ENCODE measurements at regions not wholly inside any gene's neighbourhood (a gene's known extent, or its start where the extent isn't known, plus 50 kb on each side); places are given as distances from the start of the nearest gene placed in this dataset.

DNA sequence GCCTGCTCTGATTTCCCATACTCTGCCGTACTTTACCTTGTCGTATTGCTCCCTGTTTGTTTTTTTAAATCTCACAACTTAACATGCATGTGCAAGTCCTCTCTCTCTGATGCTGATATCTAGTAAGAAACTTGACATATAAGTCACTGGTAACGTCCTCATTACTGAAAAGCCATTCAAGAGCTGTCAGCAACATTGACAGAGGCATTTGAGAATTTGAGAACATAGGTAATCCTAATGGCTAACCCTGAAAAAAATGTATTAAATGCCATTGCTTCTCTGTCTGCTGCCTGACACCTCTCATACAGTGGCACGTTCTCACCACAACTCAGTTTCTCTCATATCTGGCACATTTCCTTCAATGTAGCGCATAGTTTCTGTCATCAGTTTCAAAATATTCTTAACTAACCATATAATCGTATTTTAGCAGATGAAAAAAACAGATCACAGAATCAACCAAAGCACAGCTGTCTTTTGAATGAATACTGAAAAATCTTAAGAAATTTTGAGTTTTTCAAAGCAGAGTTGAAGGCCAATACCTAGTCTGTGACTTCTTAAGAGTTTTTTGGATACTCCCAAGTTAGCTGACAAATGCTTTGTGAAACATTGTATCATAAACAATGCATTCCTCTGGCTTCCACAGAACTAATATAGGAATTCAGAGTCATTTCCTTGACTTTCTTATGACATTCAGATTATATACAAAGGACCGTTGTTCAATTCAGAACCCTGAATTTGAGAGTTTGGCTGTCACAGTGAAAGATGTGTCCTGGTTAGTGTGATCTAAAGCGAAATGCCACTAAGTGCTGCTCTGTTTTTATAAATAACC is 996.4 kb downstream of the C4orf33 start:
- DNase-seq = no peak

DNA sequence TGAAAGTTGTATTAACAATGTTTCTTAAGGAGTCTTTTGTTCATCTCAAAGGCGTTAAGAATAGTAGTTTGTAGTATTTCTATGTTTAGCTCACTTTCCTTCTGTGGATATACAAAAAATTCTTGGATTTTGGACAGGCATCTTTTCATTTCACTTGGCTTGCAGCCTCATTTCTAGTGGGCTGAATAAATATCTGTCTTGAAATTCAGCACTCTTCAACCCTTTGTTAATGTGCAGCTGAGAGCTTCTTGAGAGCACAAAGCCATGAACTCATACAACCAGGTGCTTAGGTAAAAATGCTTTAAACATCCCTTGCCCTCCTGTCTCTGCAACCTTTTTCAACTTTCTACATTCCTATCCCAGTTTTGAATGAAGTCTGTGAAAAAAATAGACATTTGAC is 1003.2 kb downstream of the C4orf33 start:
- no peak for DNase-seq

DNA sequence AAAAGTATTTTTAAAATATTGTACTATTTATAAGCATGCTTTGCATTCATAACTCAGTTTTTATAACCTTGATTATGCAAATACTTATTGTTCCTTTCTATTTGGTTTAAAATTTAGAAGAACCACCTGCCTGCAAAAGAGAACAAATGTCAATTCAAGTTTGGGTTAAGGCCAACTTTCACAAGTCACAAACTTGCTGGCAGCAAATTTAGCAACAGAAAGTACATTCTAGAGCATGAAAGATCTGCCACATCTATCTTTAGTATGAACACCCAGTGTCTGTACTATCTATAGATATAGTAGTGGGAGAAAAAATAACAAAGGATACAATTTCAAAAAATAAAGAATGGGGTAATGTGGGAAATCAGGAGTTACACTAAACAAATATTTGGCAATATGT is 1014.2 kb downstream of the C4orf33 start:
- no peak for DNase-seq

DNA sequence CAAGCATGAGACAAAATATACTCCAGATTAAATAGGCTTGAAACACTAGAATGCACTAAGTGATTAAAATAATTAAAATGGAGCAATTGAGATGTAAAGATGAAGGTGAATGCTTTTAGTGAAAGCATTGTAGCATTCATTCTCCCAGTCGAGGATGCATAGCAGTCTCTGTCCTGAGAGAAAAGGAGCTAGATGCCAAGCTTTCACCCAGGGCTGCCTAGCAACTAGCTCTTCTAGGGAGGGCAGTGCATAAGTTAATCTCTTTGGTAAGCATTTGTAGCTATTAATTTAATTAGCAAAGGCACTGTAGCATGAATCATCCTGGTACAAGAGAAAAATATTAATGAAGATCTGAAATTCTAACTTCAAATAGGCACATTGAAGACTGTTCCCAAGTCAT is 1014.8 kb downstream of the C4orf33 start:
- DNase-seq = no peak

DNA sequence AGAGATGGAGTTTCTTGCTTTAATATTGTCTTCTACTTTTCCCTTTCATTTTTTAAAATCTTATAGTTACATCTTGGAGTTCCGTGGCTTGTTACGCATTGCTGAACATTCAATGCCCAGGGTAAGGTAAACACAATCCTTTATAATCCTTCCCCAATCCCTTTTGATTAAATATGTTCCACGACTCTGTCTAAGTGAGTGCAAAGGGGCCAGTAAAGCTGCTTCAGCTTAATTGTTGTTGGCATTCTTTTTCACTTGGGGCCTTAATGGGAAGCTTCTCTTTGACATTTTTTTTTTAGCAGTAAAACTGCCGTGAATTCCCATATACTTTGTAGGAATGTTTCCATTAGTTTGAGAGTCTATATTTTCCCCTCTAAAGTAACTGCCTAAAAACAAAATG is 1028.1 kb downstream of the C4orf33 start:
- DNase-seq = no peak

DNA sequence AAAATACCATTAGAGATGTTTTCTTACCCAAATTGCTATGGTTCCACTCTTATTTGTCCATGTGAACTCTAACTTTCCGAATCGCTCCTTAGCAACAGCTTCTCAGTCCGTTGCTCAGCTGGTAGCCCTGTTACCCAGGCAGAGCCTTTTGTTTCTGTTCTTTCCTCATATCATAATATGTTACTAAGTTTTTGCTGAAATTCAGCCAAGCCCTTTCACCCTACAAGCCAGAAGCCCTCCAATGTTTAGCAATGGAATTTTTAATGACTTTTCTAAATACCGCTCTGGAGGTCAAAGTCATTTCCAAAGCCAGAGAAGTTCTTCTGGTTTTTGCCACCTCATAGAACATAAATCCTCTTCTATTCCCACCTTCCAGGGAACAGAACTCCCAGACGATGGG is 1029.5 kb downstream of the C4orf33 start:
- no peak for DNase-seq

DNA sequence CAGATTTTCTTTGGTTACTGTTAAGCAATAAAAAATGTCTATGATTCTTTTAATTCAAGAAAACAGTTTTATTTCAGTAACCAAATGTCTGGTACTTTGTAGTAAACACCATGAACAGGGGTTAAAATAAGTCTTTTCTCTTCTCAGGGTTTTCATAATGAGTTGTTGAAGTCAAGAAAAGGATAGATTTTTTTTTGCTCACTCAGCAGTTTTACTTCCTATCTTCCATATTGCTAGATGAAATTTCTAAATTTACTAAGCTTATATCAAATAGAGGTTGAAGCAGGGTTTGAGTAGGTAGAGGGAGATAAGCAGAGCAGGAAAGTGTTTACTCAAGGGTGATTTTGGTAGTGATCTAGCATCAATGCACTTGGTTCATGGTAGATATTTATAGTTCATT is 1031.3 kb downstream of the C4orf33 start:
- DNase-seq = no peak

DNA sequence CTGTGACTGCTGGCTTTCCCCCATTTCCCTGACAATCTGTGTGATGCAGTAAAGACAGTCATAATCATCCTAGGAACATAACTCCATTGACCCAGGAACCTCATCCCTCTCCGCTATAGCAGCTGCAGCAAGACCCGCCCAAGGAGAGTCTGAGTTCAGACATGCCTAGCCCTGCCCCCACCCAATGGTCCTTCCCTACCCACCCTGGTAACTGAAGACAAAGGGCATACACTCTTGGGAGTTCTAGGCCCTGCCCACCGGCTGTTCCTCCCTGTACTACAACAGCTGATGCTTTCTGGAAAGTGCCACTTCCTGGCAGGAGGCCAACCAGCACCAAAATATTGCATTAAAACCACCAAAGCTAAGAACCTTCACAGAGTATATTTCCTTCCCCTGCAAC is 1035.6 kb downstream of the C4orf33 start:
- no peak for DNase-seq

DNA sequence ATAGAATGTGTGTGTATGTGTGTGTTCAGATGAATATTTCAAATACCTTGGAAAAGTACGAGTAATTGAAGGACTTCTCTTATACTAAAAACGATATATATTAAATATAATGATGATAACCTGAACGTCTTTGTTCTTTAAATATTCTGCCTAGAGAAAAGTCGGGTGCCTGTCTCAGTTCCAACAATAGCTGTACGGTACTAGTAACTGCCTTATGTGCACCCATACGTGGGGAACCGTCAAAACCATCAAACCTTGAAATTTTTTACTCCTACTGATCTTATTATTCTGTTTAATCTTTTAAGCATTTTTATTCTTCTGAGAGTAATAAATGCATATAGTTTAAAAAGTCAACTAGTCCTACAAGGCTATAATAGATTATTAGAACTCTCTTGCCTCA is 1045.7 kb downstream of the C4orf33 start:
- DNase-seq = no peak

DNA sequence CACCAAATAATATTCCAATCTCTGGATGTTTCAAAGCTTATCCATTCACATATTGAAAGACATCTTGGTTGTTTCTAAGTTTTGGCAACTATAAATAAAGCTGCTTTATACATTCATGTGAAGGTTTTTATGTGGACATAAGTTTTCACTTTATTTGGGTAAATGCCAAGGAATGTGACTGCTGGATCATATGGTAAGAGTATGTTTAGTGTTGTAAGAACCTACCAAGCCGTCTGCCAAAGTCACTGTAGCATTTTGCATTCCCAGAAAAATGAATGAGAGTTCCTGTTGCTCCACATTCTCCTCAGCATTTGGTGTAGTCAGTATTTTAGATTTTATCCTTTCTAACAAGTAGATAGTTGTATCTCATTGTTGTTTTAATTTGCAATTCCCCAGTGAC is 1047.7 kb downstream of the C4orf33 start:
- no peak for DNase-seq

DNA sequence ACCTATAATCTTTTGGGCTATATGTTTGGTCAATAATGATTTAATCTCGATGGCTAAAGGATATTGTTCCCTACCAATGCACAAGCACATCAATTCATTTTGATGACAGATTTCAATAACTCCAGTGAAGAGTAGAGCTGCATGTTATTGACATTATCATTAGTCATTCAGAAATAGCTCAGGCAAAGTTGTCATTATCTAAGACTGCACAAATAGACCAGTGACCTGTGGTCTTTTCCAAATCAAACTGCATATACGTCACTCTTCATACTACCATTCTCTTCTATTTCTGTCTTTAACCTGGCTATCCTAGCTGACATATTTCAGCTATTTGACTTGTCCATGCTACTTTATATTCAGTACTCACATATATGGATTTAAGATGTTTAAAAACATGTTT is 1050.8 kb downstream of the C4orf33 start:
- DNase-seq = no peak

DNA sequence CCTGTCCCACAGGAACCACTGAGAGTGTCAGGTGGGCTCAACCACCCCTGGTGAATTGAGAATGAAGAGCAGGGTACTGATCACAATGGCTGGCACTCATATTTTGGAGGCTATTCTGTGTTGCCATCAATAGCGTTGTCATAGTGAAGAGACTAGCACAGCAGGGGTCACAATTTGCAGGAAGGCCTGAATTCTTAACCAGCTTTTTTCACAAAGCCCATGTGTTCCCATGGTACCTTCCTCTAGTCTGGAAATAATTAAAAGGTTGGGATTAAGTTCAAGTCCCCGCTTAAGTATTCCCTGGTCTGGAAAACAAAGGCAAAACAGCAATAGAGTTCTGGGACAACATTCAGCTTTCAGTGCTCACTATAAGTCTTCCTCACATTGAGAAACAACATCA is 1051.7 kb downstream of the C4orf33 start:
- DNase-seq = no peak

DNA sequence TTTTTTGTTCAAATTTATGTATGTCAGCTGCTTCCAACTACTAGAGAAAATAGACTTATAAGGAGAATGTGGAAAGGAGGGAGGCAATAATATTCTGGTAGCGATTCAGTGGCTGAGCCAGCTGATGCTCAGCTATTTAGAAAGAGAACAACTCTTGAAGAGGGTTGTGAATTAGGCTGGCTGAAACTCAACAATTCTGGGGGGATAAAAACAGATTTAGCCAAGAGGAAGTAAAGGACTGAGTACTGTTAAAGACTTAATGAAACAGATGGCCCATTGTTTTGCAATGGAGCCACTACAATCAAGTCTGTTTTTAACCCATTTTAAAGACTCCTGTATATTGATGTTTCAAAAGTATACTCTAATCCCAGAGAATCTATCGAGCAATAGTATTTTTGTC is 1058.9 kb downstream of the C4orf33 start:
- DNase-seq = no peak

DNA sequence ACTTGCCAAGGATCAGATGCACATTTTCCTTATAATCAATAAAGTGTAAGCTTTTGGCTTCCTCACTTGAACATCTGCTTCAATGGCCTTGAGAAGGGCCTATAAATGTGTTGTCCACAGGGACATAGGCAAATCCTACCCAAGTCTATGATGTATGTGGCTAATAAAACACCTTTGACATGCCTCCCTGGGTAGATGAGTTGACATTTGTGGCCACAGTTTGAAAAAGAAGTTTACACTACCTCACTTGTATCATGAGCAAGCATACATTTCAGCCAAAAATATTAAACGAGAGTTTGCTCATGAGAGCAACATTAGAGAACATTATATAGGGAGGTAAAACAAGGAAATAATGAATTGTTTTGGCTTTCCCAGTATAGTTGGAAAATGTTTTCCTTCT is 1067.7 kb downstream of the C4orf33 start:
- no peak for DNase-seq

DNA sequence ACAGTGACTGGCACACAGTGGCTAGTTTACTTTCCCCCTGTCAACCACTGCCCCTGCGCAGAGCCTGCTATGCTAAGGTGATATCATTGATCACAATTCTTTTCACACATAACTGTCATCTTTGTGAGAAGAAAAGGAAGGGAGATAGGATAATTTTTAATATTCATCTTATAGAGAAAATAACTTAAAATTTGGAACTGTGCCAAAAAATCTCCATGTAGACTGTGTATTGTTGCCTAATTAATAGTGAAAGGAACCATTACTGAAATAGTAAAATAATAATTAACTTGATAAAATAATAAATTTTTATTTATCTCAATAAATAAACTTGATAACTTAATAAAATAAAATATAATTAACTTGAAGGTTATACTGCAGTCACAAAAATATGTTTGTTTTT is 1069.4 kb downstream of the C4orf33 start:
- DNase-seq = no peak

DNA sequence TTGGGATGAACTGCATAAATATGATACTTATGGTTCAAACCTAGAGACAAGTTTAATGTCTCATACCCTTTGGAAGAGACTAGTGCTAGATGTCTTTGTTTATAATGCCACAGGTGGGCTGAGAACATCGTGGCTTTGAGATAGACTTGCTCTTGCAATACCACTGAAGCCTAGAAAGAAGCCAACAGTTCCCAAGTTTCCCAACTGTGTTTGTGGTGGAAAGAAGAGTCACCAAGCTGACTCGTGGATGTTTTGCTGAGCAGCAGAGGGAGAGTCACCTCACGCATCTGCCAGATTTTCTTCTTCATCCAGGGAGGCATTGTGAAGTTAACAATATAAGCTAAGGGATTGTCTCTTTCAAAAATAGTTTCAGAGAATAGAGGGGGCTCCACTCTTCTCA is 1076.2 kb downstream of the C4orf33 start:
- DNase-seq = no peak

DNA sequence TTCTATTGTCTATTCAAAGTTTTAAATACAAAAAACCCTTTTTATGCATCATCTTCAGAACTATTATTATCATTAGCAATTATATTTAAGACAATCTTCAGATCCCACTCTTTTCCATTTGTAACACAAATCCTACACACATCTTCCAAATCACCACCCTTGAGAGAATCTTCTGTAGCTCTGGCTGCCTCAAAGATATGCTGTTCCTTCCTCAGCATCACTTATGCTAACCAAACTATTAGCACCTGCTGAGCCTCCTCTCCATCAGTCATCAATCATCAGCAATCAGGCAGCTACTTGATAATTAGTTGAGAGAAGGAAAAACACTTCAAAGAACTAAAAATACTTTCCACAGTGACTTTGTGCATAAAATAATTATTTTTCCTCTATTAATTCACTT is 1082.2 kb downstream of the C4orf33 start:
- DNase-seq = no peak

DNA sequence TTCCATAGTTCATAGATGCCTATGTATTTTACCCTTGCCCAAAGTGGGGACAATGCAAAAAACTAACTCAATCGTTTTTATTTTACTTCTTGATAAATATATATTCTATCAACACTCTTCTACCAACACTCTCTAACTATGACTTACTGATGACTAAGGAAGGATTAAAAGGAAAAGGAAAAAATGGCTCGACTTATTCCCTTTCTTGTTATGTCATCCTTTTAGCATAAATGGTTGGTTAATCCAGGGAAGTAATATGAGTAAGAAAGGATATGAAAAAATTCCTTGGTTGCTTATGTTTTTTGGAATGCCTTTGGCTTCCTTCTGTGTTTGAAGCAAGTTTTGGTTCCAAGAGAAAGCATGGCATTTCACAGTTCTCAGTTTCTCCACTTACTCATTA is 1087.1 kb downstream of the C4orf33 start:
- no peak for DNase-seq

DNA sequence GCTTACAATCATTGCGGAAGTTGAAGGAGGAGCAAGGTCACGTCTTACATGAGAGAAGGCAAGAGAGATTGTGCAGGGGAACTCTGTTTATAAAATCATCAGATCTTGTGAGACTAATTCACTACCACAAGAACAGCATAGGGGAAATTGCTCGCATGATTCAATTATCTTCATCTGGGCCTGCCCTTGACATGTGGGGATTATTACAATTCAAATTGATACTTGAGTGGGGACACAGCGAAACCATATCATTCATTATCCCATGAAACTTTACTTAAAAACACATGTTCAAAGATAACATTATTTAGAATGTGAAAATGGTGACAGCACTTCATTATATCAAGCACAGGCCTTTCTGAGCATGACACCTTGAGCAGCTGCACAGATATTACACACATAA is 1087.8 kb downstream of the C4orf33 start:
- DNase-seq = no peak

DNA sequence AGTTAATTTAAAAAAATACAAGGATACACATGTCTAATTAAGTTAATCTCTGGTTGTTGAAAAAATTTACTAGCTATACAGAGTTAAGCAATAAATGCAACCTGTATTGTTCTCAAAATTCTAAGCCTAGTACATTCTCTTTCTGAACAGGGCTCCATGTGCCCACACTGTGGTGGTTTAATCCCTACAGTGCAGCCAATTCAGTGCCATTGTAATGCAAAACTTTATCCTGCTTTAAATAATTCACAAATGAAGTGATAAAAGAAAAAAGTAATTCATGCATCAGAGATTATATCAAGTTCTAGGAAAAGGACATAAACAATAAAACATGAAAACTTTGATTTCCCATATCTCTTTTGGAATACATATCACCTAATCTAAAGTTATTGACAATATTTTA is 1089.2 kb downstream of the C4orf33 start:
- no peak for DNase-seq

DNA sequence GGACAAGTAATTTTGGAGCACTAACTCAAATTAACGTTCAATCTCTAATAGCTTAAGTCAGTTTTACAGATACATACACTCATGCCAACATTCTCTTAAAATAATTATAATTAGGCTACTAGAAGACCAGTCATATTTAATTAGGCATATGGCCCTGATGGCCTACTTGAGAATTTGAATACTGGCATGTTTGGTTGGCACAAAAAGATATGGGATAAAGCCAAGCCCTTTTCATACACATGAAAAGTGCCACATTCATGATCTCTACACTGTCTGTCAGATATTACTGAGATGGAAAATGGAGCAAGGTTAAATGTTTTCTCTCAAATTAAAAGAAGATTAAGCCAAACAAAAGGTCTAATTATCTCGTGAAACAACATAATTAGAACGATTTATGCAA is 1091.0 kb downstream of the C4orf33 start:
- no peak for DNase-seq

DNA sequence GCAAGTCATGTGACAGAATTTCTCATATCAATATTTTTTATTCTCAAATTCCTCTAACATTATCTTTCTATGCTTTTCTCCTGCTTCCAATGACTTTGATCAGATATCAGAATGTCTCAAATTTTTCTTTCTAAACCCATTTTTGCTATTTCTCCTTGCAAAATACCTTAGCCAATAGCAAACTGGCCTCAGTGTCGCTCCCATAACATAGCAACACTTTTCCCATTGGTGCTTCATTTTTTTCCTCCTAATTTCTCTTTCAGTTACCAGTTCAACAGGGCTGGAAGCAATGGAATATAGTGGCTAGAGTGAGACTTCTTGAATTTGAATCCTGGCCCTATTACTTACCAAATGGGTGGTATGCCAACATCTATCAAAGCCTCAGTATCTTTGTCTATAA is 1091.6 kb downstream of the C4orf33 start:
- no peak for DNase-seq

DNA sequence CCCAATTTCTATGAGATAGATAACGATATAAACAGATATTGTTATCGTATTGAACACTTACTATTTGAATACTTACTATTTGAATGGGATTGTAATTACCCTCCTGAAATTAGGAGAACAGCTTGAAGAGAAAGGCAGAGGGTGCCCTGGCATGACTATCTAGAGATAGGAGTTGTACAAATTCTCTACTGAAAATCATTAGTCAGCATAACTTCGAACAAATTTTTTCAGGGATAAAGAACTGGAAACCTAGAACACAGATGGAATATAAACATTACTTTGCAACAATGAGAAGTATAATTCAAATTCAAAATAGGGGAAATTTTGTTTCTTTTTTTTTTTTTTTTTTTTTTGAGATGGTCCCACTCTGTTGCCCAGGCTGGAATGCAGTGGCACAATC is 1096.8 kb downstream of the C4orf33 start:
- no peak for DNase-seq

DNA sequence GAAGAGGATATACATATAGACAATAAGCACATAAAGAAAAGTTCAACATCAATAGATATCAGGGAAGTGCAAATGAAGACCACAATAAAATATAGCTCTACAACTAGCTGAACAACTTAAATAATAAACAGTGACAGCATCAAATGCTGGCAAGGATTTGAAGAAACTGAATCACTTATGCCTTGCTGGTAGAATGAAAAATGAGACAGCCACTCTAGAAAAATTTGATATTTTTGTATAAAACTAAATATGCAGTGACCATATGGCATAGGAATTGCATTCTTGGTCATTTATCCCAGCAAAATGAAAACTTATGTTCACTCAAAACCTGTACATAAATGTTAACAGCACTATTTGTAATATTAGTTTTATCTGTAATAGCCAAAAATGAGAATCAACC is 1102.0 kb downstream of the C4orf33 start:
- DNase-seq = no peak

DNA sequence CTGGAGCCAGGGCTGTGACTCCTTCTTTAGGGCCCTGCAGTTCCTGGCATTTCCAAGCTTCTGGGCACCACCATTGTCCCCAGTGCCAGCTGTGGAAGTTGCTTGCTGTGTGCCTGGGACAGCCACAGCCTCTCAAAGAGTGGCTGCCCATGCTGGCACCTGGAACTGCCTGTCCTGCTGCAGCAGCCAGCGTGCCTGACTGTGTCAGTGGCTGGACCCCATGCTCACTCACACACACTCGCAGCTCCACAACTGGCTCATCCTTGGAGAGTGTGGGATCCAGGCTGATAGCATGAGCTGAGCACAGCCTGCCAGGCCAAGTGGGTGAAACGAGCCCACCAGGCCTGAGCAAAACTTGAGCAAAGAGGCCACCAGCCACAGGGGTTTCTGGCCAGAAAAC is 1107.6 kb downstream of the C4orf33 start:
- DNase-seq = no peak

DNA sequence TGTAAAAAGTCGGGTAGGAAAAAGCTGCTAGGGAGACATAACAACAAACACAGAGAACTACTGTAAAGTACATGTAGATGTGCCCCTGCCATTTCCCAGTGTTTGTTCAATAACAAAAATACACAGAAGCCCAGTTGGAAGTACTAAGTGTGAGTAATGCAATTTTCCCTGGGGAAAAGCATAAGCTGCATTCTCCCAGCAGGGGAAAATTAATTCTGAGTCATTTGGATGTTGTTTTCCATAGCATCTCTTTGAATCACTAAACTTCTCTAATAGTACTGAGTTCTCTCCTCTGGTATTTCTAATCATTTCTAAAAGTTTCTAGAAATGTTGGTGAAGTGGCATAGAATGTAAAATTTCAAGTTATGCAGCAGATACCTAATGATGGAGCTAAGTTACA is 1114.9 kb downstream of the C4orf33 start:
- DNase-seq = no peak
